HG03045 (cell line): ENCODE measurements at regions not wholly inside any gene's neighbourhood (a gene's known extent, or its start where the extent isn't known, plus 50 kb on each side); places are given as distances from the start of the nearest gene placed in this dataset.

ENCODE experiments used
- ATAC-seq: cut with Tn5 transposase; IDR thresholded peaks from one replicate; pipeline ENCODE4 v1.9.1; 2021; ENCODE audit warnings: mild to moderate bottlenecking, moderate library complexity; ENCODE audit not compliant: unreplicated experiment

- no peak for ATAC-seq
These were observed 206.6 kb downstream of the UACA start for GRCh38 chr15:70556779-70557178.

GRCh38 chr15:70556151-70556741 lies 207.1 kb downstream of the UACA start:
- ATAC-seq: no peak

GRCh38 chr15:70555713-70556112 lies 207.6 kb downstream of the UACA start:
- ATAC-seq: no peak

GRCh38 chr15:70547846-70548487 lies 215.4 kb downstream of the UACA start:
- ATAC-seq: no peak

GRCh38 chr15:70545526-70545925 lies 217.8 kb downstream of the UACA start:
- ATAC-seq: no peak

- ATAC-seq: no peak
These were observed 221.8 kb downstream of the UACA start for GRCh38 chr15:70541511-70541910.

GRCh38 chr15:70539912-70540530 lies 223.3 kb downstream of the UACA start:
- ATAC-seq: no peak

- no peak for ATAC-seq
These were observed 223.9 kb downstream of the UACA start for GRCh38 chr15:70539409-70539808.

GRCh38 chr15:70538278-70538677 lies 225.1 kb downstream of the UACA start:
- no peak for ATAC-seq

- no peak for ATAC-seq
These were observed 227.4 kb downstream of the UACA start for GRCh38 chr15:70535955-70536338.

GRCh38 chr15:70535071-70535954 lies 228.0 kb downstream of the UACA start:
- no peak for ATAC-seq

GRCh38 chr15:70533931-70534742 lies 229.2 kb downstream of the UACA start:
- no peak for ATAC-seq

- no peak for ATAC-seq
These were observed 230.7 kb downstream of the UACA start for GRCh38 chr15:70532531-70533186.

GRCh38 chr15:70531576-70531975 lies 231.8 kb downstream of the UACA start:
- ATAC-seq: no peak

GRCh38 chr15:70530906-70531305 lies 232.5 kb downstream of the UACA start:
- no peak for ATAC-seq

- no peak for ATAC-seq
These were observed 232.9 kb downstream of the UACA start for GRCh38 chr15:70530503-70530902.

- ATAC-seq: no peak
These were observed 233.3 kb downstream of the UACA start for GRCh38 chr15:70530017-70530499.

- ATAC-seq: no peak
These were observed 234.5 kb downstream of the UACA start for GRCh38 chr15:70528816-70529215.

GRCh38 chr15:70528270-70528706 lies 235.1 kb downstream of the UACA start:
- no peak for ATAC-seq

- no peak for ATAC-seq
These were observed 236.4 kb downstream of the UACA start for GRCh38 chr15:70526974-70527325.
